ENCODE measurements at regions not wholly inside any gene's neighbourhood (a gene's known extent, or its start where the extent isn't known, plus 50 kb on each side); places are given as distances from the start of the nearest gene placed in this dataset.

GRCh38 chr1:30414086-30414850, 309.1 kb downstream of the MATN1 start:
- in situ Hi-C loops (cut with HindIII; ENCODE audit: low pct_unique_long_range_greater_than_20kb, low sequenced_read_pairs), result no loop called here

GRCh38 chr1:30413606-30414005, 309.8 kb downstream of the MATN1 start:
- in situ Hi-C loops (cut with HindIII; ENCODE audit: low pct_unique_long_range_greater_than_20kb, low sequenced_read_pairs), result no loop called here
- no peak for DNase-seq (ENCODE audit: low read depth)

More at GRCh38 chr1:30414086-30414850, 309.1 kb downstream of the MATN1 start:
- no peak for DNase-seq (ENCODE audit: low read depth)

GRCh38 chr1:30413111-30413440, 310.3 kb downstream of the MATN1 start:
- DNase-seq (ENCODE audit: low read depth), result no peak
- in situ Hi-C loops (cut with HindIII; ENCODE audit: low pct_unique_long_range_greater_than_20kb, low sequenced_read_pairs), result no loop called here

DNA sequence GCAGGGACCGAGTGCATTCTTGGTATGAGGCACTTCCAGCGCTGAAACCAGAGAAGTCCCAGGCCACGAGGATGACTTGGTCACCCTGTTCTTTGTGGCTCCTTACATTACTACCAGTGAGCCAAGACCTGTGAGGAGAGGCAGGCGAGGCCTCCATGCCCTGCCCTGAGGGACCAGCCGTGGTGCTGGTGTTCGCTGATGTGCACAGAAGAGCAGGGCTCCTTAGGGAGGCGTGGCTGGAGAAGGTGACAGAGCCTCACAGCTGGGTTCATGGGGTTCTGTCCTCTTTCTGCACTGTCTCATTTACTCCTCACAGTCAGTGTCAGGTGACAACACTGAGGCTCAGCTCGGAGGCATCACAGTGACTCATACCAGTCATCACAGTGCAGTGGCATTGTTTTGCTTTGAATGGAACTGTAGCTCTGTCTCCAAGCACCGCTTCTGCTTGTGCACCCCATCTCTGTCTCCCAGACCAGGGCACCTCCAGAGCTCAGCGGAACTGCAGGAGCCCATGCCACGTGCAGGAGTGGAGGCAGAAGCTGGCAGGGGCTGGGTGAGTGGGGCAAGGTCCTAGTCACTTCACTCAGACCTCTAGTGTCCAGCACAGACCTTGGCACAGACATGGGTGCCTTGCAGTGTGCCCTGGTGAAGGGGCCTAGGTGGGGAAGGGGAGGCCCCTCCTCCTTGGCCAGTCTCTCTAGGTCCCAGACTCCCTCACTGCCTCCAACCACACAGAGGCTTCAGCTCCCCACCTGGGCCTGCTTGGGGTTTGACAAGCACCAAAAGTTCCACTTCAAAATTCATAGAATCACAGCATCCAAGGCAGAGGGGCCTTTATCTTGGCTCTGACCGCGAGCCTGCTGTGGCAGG, 310.9 kb downstream of the MATN1 start:
- in situ Hi-C loops (cut with HindIII; ENCODE audit: low pct_unique_long_range_greater_than_20kb, low sequenced_read_pairs), result no loop called here

DNA sequence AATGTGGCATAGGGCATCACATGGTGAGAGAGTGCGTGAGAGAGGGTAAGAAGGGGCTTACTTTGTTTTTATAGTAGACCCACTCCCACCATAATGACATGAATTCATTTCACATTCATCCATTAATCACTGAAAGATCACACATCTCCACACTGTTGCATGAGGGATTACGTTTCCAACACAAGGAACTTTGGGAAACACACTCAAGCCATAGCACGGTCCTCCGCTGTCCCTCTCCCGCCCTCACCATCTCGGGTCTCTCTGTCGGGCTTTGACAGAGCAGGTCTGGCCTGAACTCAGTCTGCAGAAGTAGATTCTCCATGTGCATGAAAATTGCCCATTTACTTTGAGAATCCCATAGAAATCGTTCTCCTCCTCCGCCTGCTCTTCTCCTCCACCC, 312.2 kb downstream of the MATN1 start:
- DNase-seq (ENCODE audit: low read depth), result no peak
- in situ Hi-C loops (cut with HindIII; ENCODE audit: low pct_unique_long_range_greater_than_20kb, low sequenced_read_pairs), result no loop called here

More for the DNA sequence above, 310.9 kb downstream of the MATN1 start:
- DNase-seq (ENCODE audit: low read depth), result peak; percentile 64

- no peak for DNase-seq (ENCODE audit: low read depth)
- in situ Hi-C loops (cut with HindIII; ENCODE audit: low pct_unique_long_range_greater_than_20kb, low sequenced_read_pairs), result no loop called here
Observed at GRCh38 chr1:30410153-30410851, 313.1 kb downstream of the MATN1 start.

GRCh38 chr1:30409476-30410152, 313.8 kb downstream of the MATN1 start:
- DNase-seq (ENCODE audit: low read depth), result peak; percentile 12
- in situ Hi-C loops (cut with HindIII; ENCODE audit: low pct_unique_long_range_greater_than_20kb, low sequenced_read_pairs), result no loop called here

- peak; percentile 41 for DNase-seq (ENCODE audit: low read depth)
- in situ Hi-C loops (cut with HindIII; ENCODE audit: low pct_unique_long_range_greater_than_20kb, low sequenced_read_pairs), result no loop called here
Observed at GRCh38 chr1:30407865-30408580, 315.4 kb downstream of the MATN1 start.

DNA sequence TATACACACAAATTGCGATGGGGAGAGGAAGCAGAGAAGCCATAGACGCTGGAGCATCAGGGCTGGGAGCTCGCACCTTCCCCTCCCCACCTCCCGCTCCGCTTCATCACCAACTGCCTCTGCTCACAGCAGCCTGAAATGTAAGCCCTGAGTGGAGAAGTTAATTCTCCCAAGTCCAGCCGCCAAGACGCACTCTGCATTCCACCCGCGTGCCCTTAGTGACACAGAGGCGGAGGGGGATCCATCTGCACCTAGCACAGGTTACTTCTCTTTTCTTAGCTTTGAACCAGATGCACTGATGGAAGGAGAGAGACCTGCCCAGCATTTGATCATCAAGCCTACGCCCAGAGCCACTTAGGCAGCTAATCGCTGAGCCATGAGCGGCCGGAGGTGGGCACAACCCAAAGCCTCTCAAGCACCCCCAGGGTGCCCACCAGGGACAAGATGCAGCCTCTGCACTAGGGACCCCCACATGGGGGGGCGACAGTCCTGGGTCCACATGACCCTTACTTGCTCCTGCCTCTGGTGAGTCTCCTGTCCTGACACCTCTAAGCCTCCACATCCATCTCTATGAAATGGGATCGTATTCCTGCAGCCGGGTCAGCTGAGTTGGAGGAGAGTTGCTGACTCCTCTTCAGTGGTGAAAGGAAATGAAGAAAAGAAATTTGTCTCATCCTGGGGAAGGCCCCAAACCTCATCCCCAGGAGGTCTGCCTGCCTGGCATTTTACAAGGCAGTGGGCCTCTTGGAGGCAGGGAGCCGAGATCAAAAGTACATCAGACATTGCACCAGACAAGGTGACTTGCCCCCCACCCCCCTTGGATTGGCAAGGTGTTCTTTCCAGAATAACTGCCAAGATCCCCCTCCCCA, 316.2 kb downstream of the MATN1 start:
- peak; percentile 3 for DNase-seq (ENCODE audit: low read depth)
- in situ Hi-C loops (cut with HindIII; ENCODE audit: low pct_unique_long_range_greater_than_20kb, low sequenced_read_pairs), result no loop called here

GRCh38 chr1:30405631-30406212, 317.7 kb downstream of the MATN1 start:
- in situ Hi-C loops (cut with HindIII; ENCODE audit: low pct_unique_long_range_greater_than_20kb, low sequenced_read_pairs), result no loop called here
- no peak for DNase-seq (ENCODE audit: low read depth)

DNA sequence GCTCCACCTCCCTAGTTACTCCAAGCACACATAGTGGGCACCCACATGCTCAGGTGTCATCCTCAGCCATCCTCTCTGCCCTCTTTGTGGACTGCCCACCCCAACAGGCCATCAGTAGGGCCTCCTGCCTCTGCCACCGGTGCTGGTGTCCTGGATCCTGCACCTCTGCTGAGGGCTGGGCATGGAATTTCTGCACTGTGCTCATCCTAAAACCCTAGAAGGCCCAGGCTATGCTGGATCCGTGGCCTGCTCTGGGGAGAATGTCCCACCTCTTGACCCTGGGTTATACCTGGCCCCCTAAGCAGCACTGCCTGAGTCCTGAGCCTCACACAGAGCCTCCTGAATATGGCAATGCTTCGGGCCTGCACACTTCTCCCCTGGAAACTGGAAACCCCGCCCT, 318.3 kb downstream of the MATN1 start:
- in situ Hi-C loops (cut with HindIII; ENCODE audit: low pct_unique_long_range_greater_than_20kb, low sequenced_read_pairs), result no loop called here
- no peak for DNase-seq (ENCODE audit: low read depth)

GRCh38 chr1:30404341-30404740, 319.0 kb downstream of the MATN1 start:
- no peak for DNase-seq (ENCODE audit: low read depth)
- in situ Hi-C loops (cut with HindIII; ENCODE audit: low pct_unique_long_range_greater_than_20kb, low sequenced_read_pairs), result no loop called here

DNA sequence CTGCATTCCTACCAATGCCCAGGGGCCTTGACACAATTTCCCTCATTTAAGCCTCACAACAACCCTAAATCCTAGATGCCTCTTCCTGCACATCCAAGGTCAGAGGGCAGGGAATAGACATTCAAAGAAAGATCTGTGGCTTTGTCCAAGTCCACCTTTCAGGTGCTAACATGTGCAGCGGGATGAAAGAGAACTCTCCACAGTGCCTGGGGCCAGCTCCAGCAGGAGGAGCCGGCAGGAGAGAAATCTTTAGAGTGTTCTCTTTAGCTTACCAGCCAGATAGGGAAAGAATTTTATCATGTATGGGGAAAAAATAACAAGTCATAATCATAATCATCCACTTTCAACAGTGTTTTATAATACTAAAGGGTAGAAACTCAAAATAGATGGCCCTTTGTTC, 319.7 kb downstream of the MATN1 start:
- in situ Hi-C loops (cut with HindIII; ENCODE audit: low pct_unique_long_range_greater_than_20kb, low sequenced_read_pairs), result no loop called here
- no peak for DNase-seq (ENCODE audit: low read depth)

- in situ Hi-C loops (cut with HindIII; ENCODE audit: low pct_unique_long_range_greater_than_20kb, low sequenced_read_pairs), result no loop called here
Observed at GRCh38 chr1:30403061-30403645, 320.2 kb downstream of the MATN1 start.

DNA sequence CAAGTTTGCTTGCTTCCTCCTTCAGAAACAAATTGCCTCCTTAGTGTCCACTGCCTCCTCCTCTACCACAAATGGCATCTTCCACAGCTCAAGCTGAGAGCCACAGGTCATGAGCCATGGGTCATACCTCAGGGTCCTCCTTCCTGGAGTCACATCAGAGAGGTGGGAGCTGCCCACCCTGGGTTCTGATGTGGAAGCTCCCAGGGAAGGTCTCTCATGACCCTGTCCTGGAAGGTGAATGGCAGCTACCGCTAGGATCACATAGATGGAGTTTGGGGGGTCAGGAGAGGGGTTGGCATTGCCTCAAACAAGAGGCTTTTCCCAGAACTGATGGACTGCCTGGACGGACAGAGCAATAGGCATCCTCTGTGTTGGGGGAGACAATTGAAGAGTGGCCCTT, 321.4 kb downstream of the MATN1 start:
- no peak for DNase-seq (ENCODE audit: low read depth)
- in situ Hi-C loops (cut with HindIII; ENCODE audit: low pct_unique_long_range_greater_than_20kb, low sequenced_read_pairs), result no loop called here

More at GRCh38 chr1:30403061-30403645, 320.2 kb downstream of the MATN1 start:
- no peak for DNase-seq (ENCODE audit: low read depth)

GRCh38 chr1:30400507-30400906, 322.9 kb downstream of the MATN1 start:
- in situ Hi-C loops (cut with HindIII; ENCODE audit: low pct_unique_long_range_greater_than_20kb, low sequenced_read_pairs), result no loop called here
- no peak for DNase-seq (ENCODE audit: low read depth)
